Stromal cell of bone marrow (primary cell): ENCODE measurements at regions not wholly inside any gene's neighbourhood (a gene's known extent, or its start where the extent isn't known, plus 50 kb on each side); places are given as distances from the start of the nearest gene placed in this dataset.
A peak's percentile ranks its signal among the peaks of the same experiment; 100 is the strongest.

ENCODE experiments used
- DNase-seq: peaks from one replicate; pipeline ENCODE4 v3.0.0-alpha.2; 2012; ENCODE audit warnings: low read depth

DNA sequence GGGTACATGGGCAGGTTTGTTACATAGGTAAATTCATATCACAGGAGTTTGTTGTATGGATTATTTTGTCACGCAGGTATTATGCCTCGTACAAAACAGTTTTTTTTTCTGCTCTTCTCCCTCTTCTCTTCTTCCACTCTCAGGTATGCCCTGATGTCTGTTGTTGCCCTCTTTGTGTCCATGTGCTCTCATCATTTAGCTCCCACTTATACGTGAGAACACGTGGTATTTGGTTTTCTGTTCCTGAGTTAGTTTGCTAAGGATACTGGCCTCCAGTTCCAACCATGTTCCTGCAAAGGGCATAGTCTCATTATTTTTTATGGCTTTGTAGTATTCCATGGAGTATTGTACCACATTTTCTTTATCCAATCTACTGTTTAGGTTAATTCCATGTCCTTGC is 65.7 kb downstream of the UNC5CL start:
- no peak for DNase-seq

GRCh38 chr6:40972814-40973213 is 66.2 kb downstream of the UNC5CL start:
- no peak for DNase-seq

DNA sequence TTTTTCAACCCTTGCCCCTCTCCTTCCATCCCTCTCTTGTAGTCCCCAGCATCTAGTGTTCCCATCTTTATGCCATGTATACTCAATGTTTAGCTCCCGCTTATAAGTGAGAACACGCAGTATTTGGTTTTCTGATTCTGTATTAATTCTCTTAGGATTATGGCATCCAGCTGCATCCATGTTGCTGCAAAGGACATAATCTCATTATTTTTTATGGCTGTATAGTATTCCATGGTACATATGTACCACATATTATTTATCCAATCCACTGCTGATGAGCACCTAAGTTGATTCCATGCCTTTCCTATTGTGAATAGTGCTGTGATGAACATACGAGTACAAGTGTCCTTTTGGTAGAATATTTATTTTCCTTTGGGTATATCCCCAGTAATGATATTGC is 66.8 kb downstream of the UNC5CL start:
- DNase-seq = no peak

- no peak for DNase-seq
These were observed 70.3 kb downstream of the UNC5CL start for GRCh38 chr6:40968620-40969164.

GRCh38 chr6:40966860-40967259 is 72.2 kb downstream of the UNC5CL start:
- DNase-seq = no peak

DNA sequence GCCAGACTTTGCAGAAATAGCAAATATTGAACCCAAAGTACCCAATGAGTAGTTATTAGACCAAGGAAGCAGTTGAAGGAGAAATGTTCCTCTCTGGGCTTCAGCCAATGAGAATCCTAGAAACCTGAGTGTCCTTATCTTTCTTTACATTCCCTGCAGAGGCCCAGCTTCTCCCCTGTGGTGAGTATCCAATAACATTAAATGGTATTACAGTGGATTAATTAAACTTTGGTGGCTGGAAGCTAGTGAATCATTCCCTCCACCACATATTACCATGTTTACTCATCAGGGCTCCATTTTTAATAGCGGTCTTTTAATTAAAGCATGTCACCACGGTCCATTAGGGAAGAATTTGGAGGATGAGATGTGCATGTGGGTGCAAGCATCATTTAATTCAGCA is 74.0 kb downstream of the UNC5CL start:
- no peak for DNase-seq

GRCh38 chr6:40963019-40963418 is 76.0 kb downstream of the UNC5CL start:
- no peak for DNase-seq

GRCh38 chr6:40962241-40962640 is 76.8 kb downstream of the UNC5CL start:
- DNase-seq = peak; percentile 51

DNA sequence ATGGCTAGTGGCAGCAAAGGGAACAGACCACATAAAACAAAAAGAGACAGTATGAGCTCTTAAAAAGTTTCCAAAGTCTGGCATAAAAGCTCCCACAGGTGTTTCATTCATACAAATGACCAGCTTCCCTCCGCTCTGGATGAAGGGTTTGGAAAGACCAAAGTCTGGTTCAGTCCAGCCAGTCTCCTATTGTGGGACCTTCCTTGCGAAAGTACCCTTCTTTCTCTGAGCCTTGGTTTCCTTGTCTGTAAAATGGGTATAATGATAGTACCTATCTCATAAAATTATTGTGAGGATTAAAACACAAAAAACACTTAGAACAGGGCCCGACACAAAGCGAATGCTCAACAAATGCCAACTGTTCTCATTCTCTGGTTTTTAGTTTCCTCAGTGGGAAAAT is 77.2 kb downstream of the UNC5CL start:
- DNase-seq = no peak

GRCh38 chr6:40960742-40961430 is 78.1 kb downstream of the UNC5CL start:
- no peak for DNase-seq

DNA sequence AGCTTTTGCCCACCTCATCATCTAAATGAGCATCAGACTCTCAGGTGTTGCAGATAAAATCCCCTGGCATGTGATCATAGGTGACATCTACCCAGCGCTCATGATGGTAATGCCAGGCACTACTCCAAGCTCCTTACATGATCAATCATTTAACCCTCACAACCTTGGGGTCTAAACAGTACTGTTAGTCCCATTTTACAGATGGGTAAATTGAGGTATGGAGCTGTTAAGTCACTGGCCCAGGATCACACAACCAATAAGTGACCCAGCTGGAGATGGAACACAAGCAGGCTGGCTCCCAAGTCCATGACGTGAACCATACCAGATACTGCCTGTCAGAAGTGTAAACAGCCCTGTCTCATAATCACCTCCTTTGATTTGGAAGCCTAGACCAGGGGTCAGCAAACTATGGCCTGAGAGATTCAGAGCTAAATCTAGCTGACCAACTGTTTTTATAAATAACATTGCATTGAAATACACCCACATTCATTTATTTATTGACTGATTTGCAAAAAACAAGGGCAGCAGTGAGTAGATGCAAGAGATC is 79.2 kb downstream of the UNC5CL start:
- no peak for DNase-seq

- no peak for DNase-seq
These were observed 80.3 kb downstream of the UNC5CL start for GRCh38 chr6:40958738-40959137.

DNA sequence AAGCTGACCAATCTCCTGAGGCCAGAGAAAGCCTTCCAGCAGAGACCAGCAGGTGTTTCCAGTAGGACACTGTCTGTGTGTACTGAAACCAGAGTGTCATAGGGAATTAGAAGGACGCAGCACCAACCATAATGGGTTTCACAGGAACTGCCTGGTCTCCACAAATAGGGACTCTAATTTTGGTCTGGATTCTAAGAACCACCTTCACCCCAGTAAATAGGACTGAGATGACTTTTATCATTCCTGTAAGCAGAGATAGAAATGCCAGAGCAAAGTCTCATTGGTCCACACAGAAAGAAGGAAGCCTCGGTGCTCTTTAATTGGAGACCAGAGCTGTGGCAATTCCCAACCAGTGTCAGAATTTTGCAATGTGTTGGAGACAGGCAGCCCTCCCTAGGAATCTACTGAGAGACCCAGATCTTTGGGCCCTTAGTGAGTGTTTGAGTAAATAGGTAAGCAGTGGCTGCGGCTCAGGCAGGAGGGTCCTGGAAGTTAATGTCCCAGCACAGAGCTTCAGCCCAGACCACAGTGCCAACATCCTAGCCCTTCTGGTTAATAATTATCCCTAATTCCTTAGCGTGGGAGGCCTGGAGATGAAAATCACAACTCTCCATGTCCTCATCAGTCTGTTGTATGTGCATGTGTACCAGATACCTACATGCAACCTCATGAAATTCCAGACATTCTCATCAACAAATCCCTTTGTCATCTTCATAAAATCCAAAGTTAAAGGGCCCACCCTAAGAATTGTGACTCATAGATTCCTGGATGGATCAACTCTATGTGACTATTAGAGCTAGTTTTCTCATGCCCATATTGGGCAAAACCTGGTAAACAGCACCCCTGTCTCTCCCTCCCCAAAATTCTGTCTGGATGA is 81.2 kb downstream of the UNC5CL start:
- DNase-seq = peak; percentile 66

GRCh38 chr6:40956936-40957335 is 82.1 kb downstream of the UNC5CL start:
- no peak for DNase-seq

DNA sequence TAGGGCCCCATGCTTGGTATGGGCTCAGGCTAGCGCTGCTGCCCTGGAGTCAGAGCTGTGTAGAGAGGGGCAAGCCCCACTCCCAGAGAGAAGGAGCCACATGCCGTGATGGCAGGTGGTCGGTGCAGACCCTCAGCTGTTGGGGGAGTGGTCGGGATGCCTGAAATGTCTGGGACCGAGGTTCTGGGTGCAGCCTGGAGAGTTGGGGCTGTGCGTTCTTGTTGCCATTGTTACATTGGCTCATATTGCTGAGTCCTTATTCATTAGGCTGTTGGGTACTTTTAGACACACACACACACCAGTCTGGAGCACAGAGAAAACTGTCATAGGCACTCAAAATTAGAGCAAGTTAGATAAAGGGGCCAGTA is 83.9 kb downstream of the UNC5CL start:
- DNase-seq = no peak

GRCh38 chr6:40954446-40955177 is 84.4 kb downstream of the UNC5CL start:
- DNase-seq = no peak

GRCh38 chr6:40953486-40953885 is 85.5 kb downstream of the UNC5CL start:
- no peak for DNase-seq

DNA sequence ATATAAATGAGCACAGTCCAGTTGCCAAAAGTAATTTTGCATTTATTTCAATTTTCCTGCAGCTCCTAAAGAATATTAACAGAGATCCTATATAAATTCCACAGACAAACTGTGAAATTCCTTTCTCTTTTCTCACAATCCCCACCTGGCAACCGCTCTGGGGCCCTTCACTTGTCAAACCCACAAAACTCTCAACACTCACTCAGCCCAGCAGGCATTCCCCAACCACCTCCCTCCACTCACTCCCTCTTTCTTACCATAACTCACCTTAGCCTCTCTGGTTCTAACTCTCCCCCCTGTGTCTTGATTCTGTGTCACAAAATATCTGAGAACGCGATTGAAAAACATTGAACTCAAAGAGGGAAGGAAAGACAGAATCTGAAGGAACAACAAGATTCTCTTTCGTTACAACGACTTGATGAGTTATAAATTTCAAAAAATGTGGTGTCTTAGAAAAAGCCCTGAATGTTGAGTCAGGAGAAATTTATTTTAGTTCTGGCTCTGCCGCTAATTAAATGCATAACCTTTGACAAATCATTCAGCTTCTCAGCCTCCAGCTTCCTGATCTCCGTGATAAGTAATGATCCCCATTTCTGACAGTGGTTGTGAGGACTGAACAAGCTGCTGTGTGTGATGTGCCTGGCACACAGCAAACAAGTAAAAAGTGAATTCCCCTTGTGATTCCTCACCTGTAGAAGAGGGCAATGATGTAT is 87.9 kb downstream of the UNC5CL start:
- DNase-seq = no peak

GRCh38 chr6:40948570-40948969 is 90.5 kb downstream of the UNC5CL start:
- no peak for DNase-seq

- no peak for DNase-seq
These were observed 91.0 kb downstream of the UNC5CL start for GRCh38 chr6:40947876-40948526.

- DNase-seq = no peak
These were observed 92.2 kb downstream of the UNC5CL start for GRCh38 chr6:40946738-40947301.
